ENCODE measurements at regions not wholly inside any gene's neighbourhood (a gene's known extent, or its start where the extent isn't known, plus 50 kb on each side); places are given as distances from the start of the nearest gene placed in this dataset.

- Histone ChIP-seq H3K4me3 (no peak overlapping the region), H3K4me1 (replicated peaks in 1 of 2; ENCODE audit: control insufficient read depth in 2 of 2, insufficient read depth in 2 of 2, low read length in 2 of 2) (peaks cover 7 to 18% of the 10 kb centered on the region in 2 experiments; a peak in 4 of 5 replicates), H3K36me3 (ENCODE audit: control insufficient read depth, insufficient read depth, low read length) (no peaks in the 10 kb centered on the region), H3K9ac (ENCODE audit: insufficient read depth in 1 of 2, low read depth in 2 of 2, low read length in 2 of 2) (no peak overlapping the region), H3K9me1 (ENCODE audit: control insufficient read depth, insufficient read depth, low read length) (no peaks in the 10 kb centered on the region), H3K9me3 (replicated peaks; ENCODE audit: control insufficient read depth, insufficient read depth, low read depth, low read length) (no peaks in the 10 kb centered on the region; the same call in 1 of the 2 replicates), H3K27ac (ENCODE audit: extremely low read depth, low read depth, low read length) (no peak overlapping the region), H3K27me3 (ENCODE audit: control insufficient read depth in 2 of 2, insufficient read depth in 2 of 2, low read length in 2 of 2) (peaks cover 0 to 5% of the 10 kb centered on the region in 2 experiments; a peak in 1 of 5 replicates), H3K79me2 (ENCODE audit: control insufficient read depth, insufficient read depth, low read length) (no peaks in the 10 kb centered on the region), H2AFZ (ENCODE audit: low read depth, low read length) (no peak overlapping the region), H4K20me1 (replicated peaks; ENCODE audit: control insufficient read depth, insufficient read depth, low read length) (no peaks in the 10 kb centered on the region), H3K4me2 (ENCODE audit: insufficient read depth, low read length) (no peak overlapping the region)
- TF ChIP-seq ZNF511 (CRISPR knock-in tag; IDR thresholded peaks at IDR 0.05): no peak
- WGBS (ENCODE audit: insufficient coverage, low coverage, missing lambda C conversion rate): 1% methylated on average over 7 of the region's 7 CpGs
- ATAC-seq (no peak), DNase-seq (ENCODE audit: extremely low read depth in 1 of 4, low spot score in 3 of 4) (no peak), FAIRE-seq (no peak)
- no TSS peak for BruUV-seq (replicated peaks)
- intact Hi-C loops (cut with micrococcal nuclease) (no loop called here), in situ Hi-C loops (cut with MboI) (loop anchor here (5.0 kb wide), 1 partner anchor 206 kb away; no protein-coding TSS in a partner anchor)
- ChIA-PET CTCF (ENCODE audit: low intra/inter-chr PET ratio) (interaction anchor here (1.1 kb wide), 1 partner anchor 223 kb away, joined by 3 read pairs; no protein-coding TSS in a partner anchor), POLR2A (interaction anchor here (0.5 to 0.9 kb wide), 3 partner anchors 54 to 565 kb away, joined by 3 to 4 read pairs (median 4); no protein-coding TSS in a partner anchor)
These were observed 247.8 kb downstream of the RRAGC start for GRCh38 chr1:38611664-38612211.

DNA sequence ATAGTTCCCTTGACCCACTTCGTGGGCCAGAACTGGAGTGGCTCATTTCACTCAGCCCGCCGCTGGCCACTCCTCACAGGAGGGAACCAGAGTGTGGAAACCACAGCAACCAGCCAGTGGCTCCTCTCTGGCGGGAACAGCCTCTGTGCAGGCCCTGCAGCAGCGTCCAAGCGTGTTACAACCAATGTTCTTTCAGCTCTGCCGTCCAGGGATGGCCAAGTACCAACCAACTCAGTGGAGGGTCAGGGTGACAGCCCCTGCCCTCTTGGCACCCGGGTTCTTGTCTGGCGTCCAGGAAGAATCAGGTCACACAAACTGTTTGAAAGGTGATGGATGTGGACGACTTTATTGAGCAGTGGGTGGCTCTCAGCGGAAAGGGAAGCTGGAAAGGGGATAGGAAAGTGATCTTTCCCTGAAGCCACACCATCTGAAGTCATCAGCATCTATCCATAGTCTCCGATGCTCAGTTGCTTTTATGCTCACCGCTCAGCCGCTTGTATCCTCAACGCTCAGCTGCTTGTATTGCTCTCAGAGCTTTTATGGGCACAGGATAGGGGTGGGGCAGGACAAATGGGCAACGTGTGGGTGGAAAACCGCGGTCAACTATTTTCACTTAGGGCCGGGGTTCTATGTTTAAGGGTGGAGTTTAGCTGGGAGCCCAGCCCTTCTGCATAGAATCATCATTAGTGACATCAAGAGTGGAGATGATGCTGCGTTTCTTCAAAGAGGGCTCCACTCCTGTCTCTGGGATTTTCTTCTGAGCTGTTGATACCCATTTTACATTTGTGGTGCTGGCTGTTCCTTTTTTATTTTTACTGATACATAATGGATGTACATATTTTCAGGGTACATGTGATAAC, 250.2 kb downstream of the RRAGC start:
- H3K4me3 ChIP-seq: no peak overlapping the region
- ChIA-PET CTCF (ENCODE audit: low intra/inter-chr PET ratio) (interaction anchor here (1.5 to 2.0 kb wide), 2 partner anchors 209 to 226 kb away, joined by 9 to 17 read pairs; no protein-coding TSS in a partner anchor), POLR2A (interaction anchor here (0.6 to 1.5 kb wide), 5 partner anchors 15 to 319 kb away, joined by 3 to 7 read pairs (median 3); no protein-coding TSS in a partner anchor)
- in situ Hi-C loops (cut with MboI): loop anchor here (5.0 kb wide), 1 partner anchor 208 kb away; no protein-coding TSS in a partner anchor
- 23% methylated on average over 20 of the region's 20 CpGs for WGBS (ENCODE audit: insufficient coverage, low coverage, missing lambda C conversion rate)
- H3K4me2 ChIP-seq (ENCODE audit: insufficient read depth, low read length): no peak overlapping the region
- DNase-seq (ENCODE audit: extremely low read depth in 1 of 4, low spot score in 3 of 4): no peak
- no peak for FAIRE-seq
- H4K20me1 ChIP-seq (replicated peaks; ENCODE audit: control insufficient read depth, insufficient read depth, low read length): no peaks in the 10 kb centered on the region
- H3K9me1 ChIP-seq (ENCODE audit: control insufficient read depth, insufficient read depth, low read length): no peaks in the 10 kb centered on the region
- H3K79me2 ChIP-seq (ENCODE audit: control insufficient read depth, insufficient read depth, low read length): no peaks in the 10 kb centered on the region
- peaks cover 0 to 15% of the 10 kb centered on the region in 2 experiments; a peak in 1 of 5 replicates for H3K27me3 ChIP-seq (ENCODE audit: control insufficient read depth in 2 of 2, insufficient read depth in 2 of 2, low read length in 2 of 2)
- no peaks in the 10 kb centered on the region for H3K36me3 ChIP-seq (ENCODE audit: control insufficient read depth, insufficient read depth, low read length)
- TF ChIP-seq SMC3 (conservative IDR thresholded peaks at IDR 0.05; ENCODE audit: insufficient read depth, low read depth, low read length) (0 out of 2 replicates have a peak, but pooled peaks have one; percentile 12), XRCC5 (IDR thresholded peaks at IDR 0.05; ENCODE audit: low read depth, low read length) (no peak)
- no peak for ATAC-seq
- H3K4me1 ChIP-seq (replicated peaks in 1 of 2; ENCODE audit: control insufficient read depth in 2 of 2, insufficient read depth in 2 of 2, low read length in 2 of 2): peaks cover 7 to 18% of the 10 kb centered on the region in 2 experiments; a peak in 4 of 5 replicates
- no peak overlapping the region for H2AFZ ChIP-seq (ENCODE audit: low read depth, low read length)
- H3K9me3 ChIP-seq (replicated peaks; ENCODE audit: control insufficient read depth, insufficient read depth, low read depth, low read length): no peaks in the 10 kb centered on the region
- no peak overlapping the region for H3K27ac ChIP-seq (ENCODE audit: extremely low read depth, low read depth, low read length)
- H3K9ac ChIP-seq (ENCODE audit: insufficient read depth in 1 of 2, low read depth in 2 of 2, low read length in 2 of 2): no peak overlapping the region
- no TSS peak for BruUV-seq (replicated peaks)
- intact Hi-C loops (cut with micrococcal nuclease): loop anchor here (5.0 kb wide), 2 partner anchors 228 to 483 kb away; no protein-coding TSS in a partner anchor

Measured in K562 (cell line).